ENCODE measurements at regions not wholly inside any gene's neighbourhood (a gene's known extent, or its start where the extent isn't known, plus 50 kb on each side); places are given as distances from the start of the nearest gene placed in this dataset.
"Not testable (repeated sequence)": the region's sequence is repeated elsewhere in the genome, so short reads cannot be mapped to it uniquely, and the experiment has no call there.

DNA sequence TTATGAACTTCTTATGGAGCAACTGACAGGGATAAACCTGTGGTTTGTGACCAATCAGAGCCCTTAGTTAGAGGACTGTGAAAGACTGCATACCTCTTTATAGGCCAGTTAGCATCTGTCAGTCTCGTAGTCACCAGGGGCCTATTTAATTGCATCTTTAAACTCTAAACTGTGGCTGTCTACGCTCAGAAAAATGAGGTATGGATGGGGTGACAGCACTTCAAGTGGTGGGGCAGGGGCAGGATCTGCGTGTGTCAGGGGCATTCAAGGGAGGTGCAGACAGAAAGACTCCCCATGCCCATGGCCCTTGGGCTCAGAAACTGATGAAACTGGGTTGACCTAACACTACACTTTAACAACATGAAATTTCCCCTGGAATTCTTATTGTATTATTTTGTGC, 132.6 kb upstream of the TBCA start:
- no peak for DNase-seq

DNA sequence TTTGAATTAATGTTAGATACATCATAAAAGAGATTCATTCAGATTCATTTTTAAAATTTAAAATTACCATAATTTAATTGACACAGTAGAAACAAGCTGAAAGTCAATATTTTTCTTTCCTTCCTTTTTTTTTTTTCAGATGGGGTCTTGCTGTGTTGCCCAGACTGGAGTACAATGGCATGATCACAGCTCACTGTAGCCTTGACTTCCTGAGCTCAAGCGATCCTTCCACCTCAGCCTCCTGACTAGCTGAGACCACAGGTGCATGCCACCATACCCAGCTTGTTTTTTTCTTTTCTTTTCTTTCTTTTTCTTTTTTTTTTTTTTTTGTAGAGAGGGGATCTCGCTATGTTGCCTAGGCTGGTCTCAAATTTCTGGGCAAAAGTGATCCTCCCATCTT, 131.6 kb upstream of the TBCA start:
- DNase-seq: no peak

DNA sequence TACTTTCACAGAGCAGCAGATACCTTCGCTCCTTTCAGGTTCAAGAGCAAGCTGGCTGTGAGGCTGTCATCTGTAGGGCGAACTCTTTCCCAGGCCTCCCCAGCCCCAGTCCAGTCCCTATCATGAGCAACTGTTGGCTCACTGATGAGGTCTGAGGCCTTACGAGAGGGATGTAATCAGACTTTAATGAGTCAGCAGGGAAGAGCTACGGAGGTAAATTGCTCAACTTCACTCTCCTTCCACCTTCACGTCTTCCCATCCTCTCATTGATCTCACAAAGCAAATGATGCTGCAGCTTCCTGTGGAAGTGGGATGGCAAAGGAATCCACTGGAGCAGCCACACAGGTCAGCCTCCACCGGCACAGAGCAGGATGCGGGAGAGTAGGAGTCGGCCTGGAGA, 130.7 kb upstream of the TBCA start:
- no peak for DNase-seq

DNA sequence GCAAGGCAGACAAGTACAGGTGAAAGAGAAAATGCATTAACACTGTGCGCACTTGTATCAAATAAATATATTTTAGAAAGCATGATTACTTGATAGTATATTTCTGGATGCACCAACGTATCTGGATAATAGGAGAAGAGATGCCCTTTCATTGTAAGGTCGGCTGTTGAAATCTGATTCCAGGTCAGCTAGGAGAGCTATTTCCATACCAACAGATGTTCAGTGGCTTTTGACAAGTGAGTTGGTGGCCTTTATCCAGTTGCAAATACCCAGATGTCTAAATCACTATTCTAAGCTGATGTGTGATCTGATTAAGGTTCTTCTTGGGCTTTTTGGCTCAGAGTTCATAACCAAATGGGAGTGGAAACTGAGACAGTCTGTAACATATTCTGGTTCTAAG, 128.2 kb upstream of the TBCA start:
- DNase-seq: no peak

DNA sequence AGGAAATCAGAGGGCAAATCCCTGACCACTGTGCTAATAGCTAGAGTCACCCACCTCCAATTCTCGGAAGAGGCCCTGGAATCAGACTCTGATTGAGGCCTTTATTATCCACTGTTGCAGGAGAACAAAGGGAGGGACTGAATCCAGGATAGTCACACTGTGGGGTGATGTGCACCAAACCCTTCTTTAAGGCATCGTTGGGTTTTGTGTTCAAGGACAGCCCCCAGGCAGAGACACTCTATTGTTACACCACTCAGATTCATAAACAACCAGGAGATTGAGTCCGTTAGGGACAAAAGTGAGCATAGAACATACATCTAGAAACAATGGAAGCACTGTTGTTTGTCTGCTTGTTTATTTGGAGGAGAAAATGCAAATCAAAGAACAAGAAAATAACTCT, 124.6 kb upstream of the TBCA start:
- DNase-seq: no peak

DNA sequence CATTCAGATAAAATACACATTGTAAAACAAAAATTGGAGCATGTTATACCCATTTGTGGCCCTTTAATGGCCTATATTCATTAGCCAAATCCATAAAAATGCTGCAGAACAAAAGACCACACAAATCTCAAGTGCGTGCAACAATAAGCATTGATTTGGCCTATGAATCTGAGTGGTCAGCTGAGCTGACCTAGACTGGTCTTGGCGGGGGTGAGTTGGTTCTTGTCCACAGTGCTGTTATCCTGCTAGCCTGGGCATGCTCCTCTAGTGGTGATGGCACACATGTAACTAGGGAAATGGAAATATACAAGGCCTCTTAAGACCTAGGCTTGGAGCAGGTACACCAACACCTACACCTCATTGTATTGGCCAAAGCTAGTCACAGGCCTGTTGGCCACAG, 122.2 kb upstream of the TBCA start:
- DNase-seq: no peak

DNA sequence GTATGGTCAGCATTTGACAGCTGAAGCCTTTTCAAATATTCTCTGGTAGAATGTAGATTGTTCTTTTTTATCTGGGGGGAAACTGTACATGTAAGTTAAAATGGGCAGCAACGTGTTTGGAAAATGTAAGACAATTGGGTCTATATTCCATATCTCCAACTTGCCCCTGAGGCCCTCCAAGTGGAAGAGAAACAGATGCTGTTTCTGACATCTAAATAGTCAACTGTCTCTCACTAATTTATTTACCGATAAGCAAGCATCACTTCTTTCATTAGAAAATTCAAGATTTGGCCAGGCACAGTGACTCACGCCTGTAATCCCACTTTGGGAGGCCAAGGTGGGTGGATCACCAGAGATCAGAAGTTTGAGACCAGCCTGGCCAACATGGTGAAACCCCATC, 120.2 kb upstream of the TBCA start:
- DNase-seq: no peak

DNA sequence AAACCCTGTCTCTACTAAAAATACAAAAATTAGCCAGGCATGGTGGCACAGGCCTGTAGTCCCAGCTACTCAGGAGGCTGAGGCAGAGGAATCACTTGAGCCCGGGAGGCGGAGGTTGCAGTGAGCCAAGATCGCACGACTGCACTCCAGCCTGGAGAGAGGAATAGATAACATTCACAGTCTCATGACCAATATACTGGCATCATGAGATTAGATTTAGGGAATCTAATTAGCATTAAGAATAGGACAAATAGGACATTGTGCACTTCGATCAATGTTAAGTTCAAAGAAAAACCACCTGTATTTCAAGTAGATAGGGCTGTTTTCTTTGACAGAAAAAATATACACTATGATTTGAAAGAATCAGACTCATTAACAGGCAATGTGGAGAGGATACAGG, 118.0 kb upstream of the TBCA start:
- not testable (repeated sequence) for DNase-seq

DNA sequence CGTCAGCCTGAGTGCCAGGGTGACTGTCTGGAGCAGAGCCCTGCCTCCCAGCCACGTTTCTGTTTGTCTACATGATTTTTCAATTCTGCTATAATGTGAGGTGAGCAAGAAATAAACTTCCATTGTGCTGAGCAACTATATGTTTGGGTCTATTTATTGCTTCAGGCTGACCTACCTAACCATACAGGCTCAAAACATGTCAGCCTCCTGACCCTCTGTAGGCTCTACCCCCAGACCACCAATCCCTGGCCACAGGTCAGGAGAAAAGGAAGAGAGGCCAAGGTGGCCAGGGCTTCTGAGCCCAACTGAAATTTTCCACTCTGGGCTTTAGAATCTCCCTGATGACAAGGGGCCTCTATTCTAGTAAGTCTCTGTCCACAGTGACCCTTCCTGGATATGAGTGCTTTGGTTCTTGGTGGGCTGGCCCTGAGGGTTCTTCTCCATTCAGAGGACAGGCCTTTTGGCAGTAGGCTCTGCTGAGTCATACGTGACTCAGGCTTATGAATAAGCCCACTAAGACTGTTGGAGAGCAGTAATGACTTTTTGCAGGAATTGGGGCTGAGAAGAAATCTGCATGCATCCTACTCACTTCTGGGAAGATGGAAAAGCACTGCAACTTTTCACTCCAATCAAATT, 117.2 kb upstream of the TBCA start:
- DNase-seq: peak in 1 of 5 experiments; percentile 9

DNA sequence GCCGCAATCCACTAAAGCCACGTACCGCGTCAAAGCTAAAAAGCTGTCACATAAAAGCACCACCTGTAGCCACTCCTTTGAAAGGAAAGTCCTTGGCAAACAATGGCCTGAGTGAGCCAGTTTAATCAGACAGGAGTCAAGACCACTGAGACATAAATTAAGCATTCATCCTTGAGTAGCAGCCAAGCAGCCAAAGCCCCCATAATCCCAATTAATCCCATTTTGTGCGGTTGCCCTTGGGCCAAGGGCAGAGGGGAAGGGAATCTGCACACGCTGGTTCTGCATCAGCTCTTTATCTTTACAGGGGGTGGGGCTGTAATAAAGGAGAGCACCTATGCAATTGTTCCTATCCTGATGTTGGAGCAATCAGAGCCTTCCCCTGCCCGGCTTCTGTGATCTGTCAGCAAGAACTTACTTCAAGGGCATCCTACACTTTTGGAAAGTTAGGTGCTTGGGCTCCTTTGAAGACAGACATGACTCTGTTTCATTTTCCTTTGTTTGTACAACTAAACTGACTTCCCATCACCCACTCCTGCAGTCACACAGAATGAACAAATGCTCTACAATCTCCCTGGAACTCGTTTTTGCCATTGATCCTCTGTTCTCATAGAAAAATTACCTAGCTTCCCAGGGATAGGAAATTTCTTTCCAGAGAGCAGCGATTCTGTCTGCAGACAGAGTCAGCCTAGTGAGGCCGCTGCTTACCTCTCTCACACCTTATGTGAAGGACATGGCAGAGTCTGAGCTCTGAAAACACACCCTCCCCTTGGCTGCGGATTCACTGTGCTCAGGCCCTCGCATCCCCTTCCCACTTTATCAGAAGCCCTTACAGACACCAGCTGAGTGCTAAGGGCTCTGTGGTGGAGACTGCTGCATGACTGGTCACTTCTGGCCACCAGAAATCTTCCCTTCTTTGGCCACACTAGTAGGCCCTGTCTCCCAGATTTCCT, 116.2 kb upstream of the TBCA start:
- no peak for DNase-seq

DNA sequence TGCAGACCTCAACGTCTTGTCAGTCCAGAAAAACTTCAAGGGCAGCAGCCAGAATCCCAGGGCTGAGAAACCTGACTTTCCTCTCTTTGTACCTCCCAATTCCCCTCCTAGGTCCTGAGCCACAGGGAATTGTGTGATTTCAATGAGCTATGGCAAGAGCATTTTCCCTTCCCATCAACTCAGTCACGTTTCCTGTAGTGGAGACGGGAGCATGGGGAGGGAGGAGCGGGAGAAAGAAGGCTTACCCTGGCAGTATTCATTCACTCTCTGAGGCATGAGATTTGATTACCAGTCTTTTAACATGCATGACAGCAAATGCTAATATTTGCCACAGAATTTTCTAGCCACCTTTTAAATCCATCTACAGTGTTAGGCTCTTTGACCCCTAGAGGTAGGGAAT, 109.4 kb upstream of the TBCA start:
- DNase-seq: no peak

DNA sequence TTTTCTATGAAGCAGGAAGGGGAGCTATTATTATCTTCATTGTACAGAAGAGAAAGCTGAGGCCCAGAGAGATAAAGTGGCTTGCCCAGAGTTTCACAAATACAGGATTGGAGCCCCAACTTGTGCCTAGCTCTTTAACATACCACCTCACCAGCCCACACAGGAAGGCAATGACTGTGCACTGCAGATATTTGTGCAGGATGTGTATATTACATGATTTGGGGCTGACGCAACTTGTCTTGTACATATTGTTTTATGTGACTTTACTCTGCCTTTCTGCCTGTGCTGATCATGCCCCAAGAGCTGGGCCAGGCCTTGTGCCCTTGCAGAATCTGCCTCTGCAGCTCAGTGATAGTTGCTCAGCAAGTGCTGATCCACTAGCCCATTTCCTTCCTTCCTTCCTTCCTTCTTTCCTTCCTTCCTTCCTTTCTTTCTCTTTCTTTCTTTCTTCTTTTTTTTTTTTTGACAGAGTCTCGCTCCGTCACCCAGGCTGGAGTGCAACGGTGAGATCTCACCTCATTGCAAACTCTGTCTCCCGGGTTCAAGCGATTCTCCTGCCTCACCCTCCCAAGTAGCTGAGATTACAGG, 106.6 kb upstream of the TBCA start:
- DNase-seq: peak in 1 of 5 experiments; percentile 83

DNA sequence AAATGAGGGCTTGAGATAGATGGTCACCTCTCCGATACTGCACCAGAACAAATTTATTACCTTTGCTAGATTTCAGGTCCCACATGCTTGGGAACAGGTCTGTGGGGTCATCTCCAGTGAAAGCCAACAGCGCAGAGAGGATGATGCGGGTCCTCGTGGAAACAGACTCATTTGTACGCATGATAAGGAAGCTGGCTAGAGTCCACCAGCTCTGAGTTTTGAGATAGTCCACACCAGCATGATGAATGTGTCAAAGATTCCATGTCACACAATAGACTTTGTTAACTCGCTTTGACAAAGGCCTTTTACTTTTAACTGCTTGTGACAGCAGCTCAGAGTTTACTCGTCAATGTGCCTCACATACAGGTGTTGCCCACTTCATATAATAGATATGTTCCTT, 105.4 kb upstream of the TBCA start:
- no peak for DNase-seq

DNA sequence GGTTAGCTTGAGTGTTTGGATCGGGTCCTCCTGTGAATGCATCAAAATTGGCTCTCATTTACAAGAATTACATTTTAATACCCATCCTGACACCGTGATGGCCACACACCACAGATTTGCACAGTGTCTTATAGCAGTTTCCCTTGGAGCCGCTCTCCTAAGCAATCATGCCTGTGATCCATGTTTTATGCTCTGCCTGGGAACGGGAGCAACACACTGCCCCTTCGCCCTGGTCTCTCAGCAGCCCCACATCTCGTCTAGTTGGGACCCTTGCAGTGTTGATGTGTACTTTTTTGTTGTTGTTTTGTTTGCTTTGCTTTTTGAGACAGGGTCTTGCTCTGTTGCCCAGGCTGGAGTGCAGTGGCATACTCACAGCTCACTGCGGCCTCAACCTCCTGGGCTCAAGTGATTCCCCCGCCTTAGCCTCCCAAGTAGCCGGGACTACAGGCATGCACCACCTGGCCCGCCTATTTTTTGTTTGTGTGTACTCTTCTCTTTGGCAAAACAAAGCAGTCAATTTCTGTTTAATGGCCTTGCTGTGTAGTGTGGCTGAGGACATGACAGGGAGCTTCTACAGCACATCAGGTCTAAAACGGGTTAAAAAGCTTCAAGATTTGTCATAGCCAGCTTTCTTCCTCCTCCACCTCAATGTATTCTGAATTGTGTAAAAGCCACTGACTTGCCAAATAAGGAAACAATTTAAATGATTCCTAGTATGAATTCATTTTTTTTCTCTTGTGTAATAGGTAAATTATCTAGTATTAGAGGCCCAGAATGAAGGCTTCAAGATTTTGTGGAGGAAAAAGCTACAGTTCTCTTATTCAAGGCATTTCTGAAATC, 101.6 kb upstream of the TBCA start:
- no peak for DNase-seq

DNA sequence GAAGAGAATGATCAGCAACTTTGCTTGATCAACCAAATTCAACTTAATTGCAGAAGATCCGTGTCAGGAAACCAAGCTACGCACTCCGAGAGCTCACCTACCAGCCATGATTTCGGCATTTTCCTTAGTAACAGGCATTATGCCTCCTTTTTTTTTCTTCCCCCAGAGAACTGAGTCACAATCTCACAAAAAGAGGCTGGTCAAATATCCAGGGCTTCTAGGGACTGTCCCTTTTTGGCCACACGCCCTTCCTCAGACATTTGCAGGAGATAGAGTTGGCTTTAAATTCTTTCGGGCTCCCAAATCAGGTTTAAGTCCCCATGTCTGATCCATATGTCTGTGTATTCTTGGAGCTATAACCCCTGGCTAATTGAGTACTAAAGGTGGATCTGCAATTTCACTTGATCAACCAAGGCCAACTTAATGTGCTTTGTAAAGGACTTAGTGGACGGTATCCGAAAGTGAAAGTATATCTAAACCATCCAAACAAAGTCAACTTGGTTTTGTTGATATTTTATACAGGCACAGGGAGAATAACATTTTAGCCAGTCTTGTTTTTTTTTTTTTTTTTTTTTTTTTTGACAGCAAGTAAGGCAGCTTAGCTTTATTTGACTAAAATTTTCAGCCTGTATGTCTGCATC, 100.8 kb upstream of the TBCA start:
- DNase-seq: no peak

DNA sequence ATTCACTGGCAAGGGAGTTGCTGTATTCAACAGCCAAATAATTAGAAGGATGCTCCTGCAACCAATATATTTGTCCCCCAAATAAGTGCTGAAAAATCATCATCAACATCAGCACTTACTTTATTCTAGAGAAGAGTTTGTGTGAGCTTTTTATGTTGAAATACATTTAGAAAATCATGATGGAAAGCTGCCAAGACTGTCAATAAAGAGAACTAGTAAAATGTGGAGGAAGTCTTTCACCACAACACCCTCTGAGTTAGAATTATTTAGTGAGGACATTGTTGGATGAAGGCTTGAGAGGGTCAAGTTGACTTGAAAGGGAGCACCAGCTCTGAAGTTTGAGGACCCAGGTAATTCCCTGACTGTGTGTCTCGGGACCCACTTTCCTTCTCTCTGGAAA, 100.2 kb upstream of the TBCA start:
- no peak for DNase-seq

DNA sequence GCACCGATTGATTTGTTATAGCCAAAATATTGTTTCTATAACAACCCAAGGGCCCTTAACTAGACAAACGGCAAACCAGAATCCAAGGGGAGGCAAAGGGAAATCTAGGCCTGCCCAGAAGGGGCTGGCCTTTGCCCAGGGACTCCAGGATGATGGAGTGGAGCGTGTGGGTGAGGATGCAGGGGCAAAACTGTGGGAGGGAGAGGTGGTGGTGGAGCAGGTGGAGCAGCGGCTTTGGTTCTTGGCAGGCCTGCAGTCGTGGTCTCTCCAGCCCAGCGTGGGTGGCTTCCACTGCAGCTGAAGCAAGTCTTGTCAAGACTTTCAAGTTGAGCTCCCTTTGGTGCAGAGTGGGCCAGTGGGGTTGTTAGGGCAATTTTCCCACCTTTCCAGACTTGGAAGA, 98.6 kb upstream of the TBCA start:
- no peak for DNase-seq

DNA sequence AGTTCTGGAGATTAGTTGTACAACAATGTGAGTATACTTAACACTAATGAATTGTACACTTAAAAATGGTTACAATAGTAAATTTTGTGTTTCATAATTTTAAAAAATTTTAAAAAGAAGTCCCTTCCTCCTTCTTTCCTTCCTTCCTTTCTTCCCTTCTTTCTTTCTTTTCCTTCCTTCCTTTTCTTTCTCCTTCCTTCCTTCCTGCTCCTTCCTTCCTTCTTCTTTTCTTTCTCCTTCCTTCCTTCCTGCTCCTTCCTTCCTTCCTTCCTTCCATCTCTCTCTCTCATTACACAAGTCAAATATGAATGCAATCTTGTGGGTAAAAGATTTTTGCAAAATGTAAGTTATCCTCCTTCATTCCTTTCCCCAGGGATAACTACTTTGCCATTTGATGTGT, 97.1 kb upstream of the TBCA start:
- no peak for DNase-seq

DNA sequence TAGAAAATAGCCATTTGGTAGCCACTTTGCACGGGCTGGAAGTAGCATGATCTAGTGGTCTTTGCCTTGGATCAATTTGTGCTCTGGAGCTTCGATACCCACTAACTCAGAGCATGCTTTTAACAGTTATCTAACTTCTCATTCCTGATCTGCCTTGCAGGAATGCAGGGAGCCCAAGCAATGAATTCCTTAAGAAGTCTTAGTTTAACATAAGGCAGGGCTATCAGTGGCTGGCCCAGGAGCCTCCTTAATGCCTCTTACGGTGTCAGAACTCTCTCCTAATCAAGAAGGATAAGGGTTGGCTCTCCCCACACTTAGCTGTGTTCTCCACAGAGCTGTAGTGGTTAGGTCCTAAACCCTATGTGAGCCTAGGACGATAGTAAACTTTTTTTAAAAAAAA, 95.8 kb upstream of the TBCA start:
- no peak for DNase-seq

DNA sequence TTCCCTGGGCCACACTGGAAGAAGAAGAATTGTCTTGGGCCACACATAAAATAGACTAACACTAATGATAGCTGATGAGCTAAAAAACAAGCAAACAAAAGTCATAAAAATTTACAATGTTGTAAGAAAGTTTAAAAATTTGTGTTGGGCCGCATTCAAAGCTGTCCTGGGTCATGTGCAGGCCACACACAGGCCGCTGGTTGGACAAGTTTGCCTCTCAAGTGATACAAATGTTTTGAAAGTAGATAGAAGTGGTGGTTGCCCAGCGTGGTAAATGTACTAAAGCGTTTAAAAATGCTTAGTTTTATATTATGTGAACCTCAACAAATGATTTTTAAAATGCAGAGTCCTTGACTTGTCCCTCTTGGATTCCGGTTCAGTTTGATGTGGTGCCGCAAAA, 94.9 kb upstream of the TBCA start:
- DNase-seq: no peak

DNA sequence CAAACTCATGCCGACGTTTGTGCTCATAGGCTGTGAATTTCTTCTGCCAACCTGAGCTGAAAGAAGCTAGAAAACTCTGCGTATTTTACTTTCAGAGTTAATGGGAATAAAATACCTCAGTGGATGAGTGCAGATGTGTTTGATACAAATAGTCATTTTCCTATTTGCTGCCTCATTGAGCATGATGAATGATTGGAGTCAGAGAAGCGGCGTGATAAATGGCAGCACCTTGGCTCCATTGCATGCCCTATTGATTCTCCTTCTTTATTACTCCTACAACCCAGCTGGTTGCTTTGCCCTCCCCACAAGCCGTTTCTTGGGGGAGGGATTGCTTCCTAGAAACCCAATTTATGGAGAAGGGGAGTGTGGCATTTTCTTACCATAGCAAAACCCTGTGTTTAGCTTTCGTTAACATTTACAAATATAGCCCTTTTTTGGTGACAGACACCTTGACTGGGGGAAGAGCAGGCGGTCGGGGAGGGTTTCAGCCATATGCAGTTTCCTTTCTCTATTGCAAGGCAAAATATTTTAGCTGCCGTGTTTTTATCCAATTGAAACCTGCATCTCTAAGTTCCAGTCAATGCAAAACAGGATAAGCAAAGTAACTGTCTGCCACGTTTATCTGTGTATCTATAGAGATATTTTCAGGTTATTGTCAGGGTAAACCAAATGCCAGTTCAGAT, 93.1 kb upstream of the TBCA start:
- DNase-seq: no peak

DNA sequence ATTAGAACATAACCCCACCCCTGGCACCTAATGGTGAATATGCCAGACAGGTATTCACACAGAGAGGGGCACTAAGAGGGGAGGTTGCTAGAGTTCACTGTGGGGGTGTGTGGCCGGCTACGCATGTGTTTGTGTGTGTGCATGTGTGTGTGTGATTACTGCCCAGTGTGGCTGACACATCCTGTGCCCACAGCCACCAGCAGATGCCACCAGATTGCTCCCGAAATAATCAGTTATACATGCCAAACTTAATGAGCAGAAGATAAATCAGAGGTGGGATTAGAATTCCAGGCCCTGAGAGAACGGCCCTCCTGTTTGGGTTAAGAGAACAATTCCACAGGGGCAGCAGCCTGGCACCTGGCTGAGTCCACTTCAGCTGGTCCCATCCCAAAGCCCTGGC, 91.8 kb upstream of the TBCA start:
- DNase-seq: no peak

Data from T-helper 2 cell (primary cell).